ENCODE measurements at regions not wholly inside any gene's neighbourhood (a gene's known extent, or its start where the extent isn't known, plus 50 kb on each side); places are given as distances from the start of the nearest gene placed in this dataset.

- TF ChIP-seq CTCF (IDR thresholded peaks at IDR 0.05): no peak
- TF ChIP-seq EP300 (IDR thresholded peaks at IDR 0.05; ENCODE audit: borderline replicate concordance in 1 of 2, low read depth in 1 of 2, low read length in 1 of 2): no peak
- TF ChIP-seq ELF1 (IDR thresholded peaks at IDR 0.05): no peak
- no peak for TF ChIP-seq FOXM1 (IDR thresholded peaks at IDR 0.05; ENCODE audit: low read depth)
These were observed 283.6 kb downstream of the DYSF start for GRCh38 chr2:71736986-71737385.

Data from SK-N-SH (cell line).